Peyer's patch (tissue), 4 donors: ENCODE measurements at regions not wholly inside any gene's neighbourhood (a gene's known extent, or its start where the extent isn't known, plus 50 kb on each side); places are given as distances from the start of the nearest gene placed in this dataset.
"Not testable (repeated sequence)": the region's sequence is repeated elsewhere in the genome, so short reads cannot be mapped to it uniquely, and the experiment has no call there.

Experiments used
- DNase-seq, 3 donors: peaks; one replicate each; pipeline ENCODE4 v3.0.0-alpha.2; 2017 to 2019
- H3K27ac ChIP-seq, 4 donors: fragments of 200-600 bp; sonication (generic); one replicate each; pipeline ENCODE4 v1.5.1; 2016 to 2019
- H3K27me3 ChIP-seq, 2 donors: fragments of 200-600 bp; sonication (generic); one replicate each; pipeline ENCODE4 v1.5.1; 2019
- H3K36me3 ChIP-seq, 3 donors: fragments of 200-600 bp; sonication (generic); one replicate each; pipeline ENCODE4 v1.5.1; 2016 to 2019
- H3K4me1 ChIP-seq, 4 donors: fragments of 200-600 bp; sonication (generic); one replicate each; pipeline ENCODE4 v1.5.1; 2016 to 2019
- H3K4me3 ChIP-seq, 4 donors: fragments of 200-600 bp; sonication (generic); 1 replicate in 3 of 4; 2 replicates in 1 of 4; pipeline ENCODE4 v1.5.1; 2016 to 2019; ENCODE audit warnings: mild to moderate bottlenecking in 1 of 4
- H3K9me3 ChIP-seq, 4 donors: fragments of 200-600 bp; sonication (generic); one replicate each; pipeline ENCODE4 v1.5.1; 2016 to 2019; ENCODE audit warnings: mild to moderate bottlenecking in 1 of 4
- CTCF ChIP-seq, 6 experiments: fragments of 450-650 bp in 4 of 6; fragments of 200-600 bp in 2 of 6; sonication (generic) in 1 of 6; IDR thresholded peaks; one replicate each; pipeline ENCODE4 v1.5.1; 2017 to 2019; ENCODE audit warnings: antibody characterized with exemption in 6 of 6, mild to moderate bottlenecking in 3 of 6, moderate library complexity in 1 of 6
- POLR2A ChIP-seq, 2 donors: fragments of 450-650 bp; IDR thresholded peaks; one replicate each; pipeline ENCODE4 v1.5.1; 2017; ENCODE audit warnings: antibody characterized with exemption in 2 of 2, mild to moderate bottlenecking in 2 of 2, moderate library complexity in 2 of 2

- Histone ChIP-seq H3K27me3 (no peaks in the 10 kb centered on the region), H3K9me3 (no peaks in the 10 kb centered on the region), H3K4me3 (no peak overlapping the region), H3K36me3 (no peaks in the 10 kb centered on the region), H3K27ac (no peak overlapping the region), H3K4me1 (no peaks in the 10 kb centered on the region)
- TF ChIP-seq CTCF (IDR thresholded peaks at IDR 0.05) = no peak
- no peak for TF ChIP-seq POLR2A (IDR thresholded peaks at IDR 0.05)
- DNase-seq = no peak
Observed at GRCh38 chr13:60229708-60230272, 66.1 kb upstream of the DIAPH3 start.

- DNase-seq = no peak
- Histone ChIP-seq H3K36me3 (no peaks in the 10 kb centered on the region), H3K4me1 (no peaks in the 10 kb centered on the region), H3K9me3 (no peaks in the 10 kb centered on the region), H3K4me3 (no peak overlapping the region), H3K27me3 (no peaks in the 10 kb centered on the region), H3K27ac (no peak overlapping the region)
- TF ChIP-seq POLR2A (IDR thresholded peaks at IDR 0.05) = no peak
- no peak for TF ChIP-seq CTCF (IDR thresholded peaks at IDR 0.05)
Observed at GRCh38 chr13:60230593-60230992, 66.9 kb upstream of the DIAPH3 start.

GRCh38 chr13:60242043-60242595, 78.4 kb upstream of the DIAPH3 start:
- DNase-seq = no peak
- Histone ChIP-seq H3K27me3 (no peaks in the 10 kb centered on the region), H3K4me3 (no peak overlapping the region), H3K4me1 (no peaks in the 10 kb centered on the region), H3K9me3 (no peaks in the 10 kb centered on the region), H3K27ac (no peak overlapping the region), H3K36me3 (no peaks in the 10 kb centered on the region)
- no peak for TF ChIP-seq CTCF (IDR thresholded peaks at IDR 0.05)
- no peak for TF ChIP-seq POLR2A (IDR thresholded peaks at IDR 0.05)

- Histone ChIP-seq H3K36me3 (no peaks in the 10 kb centered on the region), H3K4me3 (no peak overlapping the region), H3K4me1 (no peaks in the 10 kb centered on the region), H3K9me3 (no peaks in the 10 kb centered on the region), H3K27ac (no peak overlapping the region), H3K27me3 (no peaks in the 10 kb centered on the region)
- DNase-seq = no peak
- TF ChIP-seq CTCF (IDR thresholded peaks at IDR 0.05) (no peak), POLR2A (IDR thresholded peaks at IDR 0.05) (no peak)
Observed at GRCh38 chr13:60244381-60244780, 80.7 kb upstream of the DIAPH3 start.

GRCh38 chr13:60251419-60251818, 87.7 kb upstream of the DIAPH3 start:
- H3K9me3 ChIP-seq, H3K4me1 ChIP-seq, H3K27me3 ChIP-seq, H3K36me3 ChIP-seq, H3K4me3 ChIP-seq, DNase-seq, H3K27ac ChIP-seq: not testable (repeated sequence)

GRCh38 chr13:60258349-60258748, 94.6 kb upstream of the DIAPH3 start:
- no peak for TF ChIP-seq POLR2A (IDR thresholded peaks at IDR 0.05)
- TF ChIP-seq CTCF (IDR thresholded peaks at IDR 0.05) = no peak
- DNase-seq = no peak
- no peaks in the 10 kb centered on the region for H3K9me3 ChIP-seq
- H3K27ac ChIP-seq = no peak overlapping the region
- H3K4me3 ChIP-seq = no peak overlapping the region
- no peaks in the 10 kb centered on the region for H3K4me1 ChIP-seq
- H3K36me3 ChIP-seq = no peaks in the 10 kb centered on the region
- H3K27me3 ChIP-seq = no peaks in the 10 kb centered on the region
